ENCODE measurements at regions not wholly inside any gene's neighbourhood (a gene's known extent, or its start where the extent isn't known, plus 50 kb on each side); places are given as distances from the start of the nearest gene placed in this dataset.
"Not testable (repeated sequence)": the region's sequence is repeated elsewhere in the genome, so short reads cannot be mapped to it uniquely, and the experiment has no call there.

DNA sequence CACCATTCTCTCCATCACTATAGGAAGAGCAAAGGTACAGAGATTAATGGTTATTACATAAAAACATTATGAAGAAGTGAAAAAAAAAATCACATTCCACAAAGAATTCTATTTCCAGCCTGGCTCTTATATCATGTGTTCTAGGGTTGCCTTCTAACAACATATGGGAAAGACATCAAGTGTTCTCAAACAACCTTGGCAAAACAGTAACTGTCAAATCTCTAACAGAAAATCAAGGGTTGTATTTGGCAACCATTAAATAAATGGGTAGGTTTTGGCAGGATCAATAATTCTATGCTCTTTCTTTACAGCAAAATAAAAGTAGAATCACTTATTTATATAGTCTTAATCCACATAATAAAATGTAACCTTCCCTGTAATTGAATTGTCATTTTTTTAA is 728.9 kb downstream of the MAT2B start:
- DNase-seq, result no peak
- H3K4me1 ChIP-seq (ENCODE audit: control insufficient read depth, insufficient read depth, low read length, poor library complexity, severe bottlenecking), result no peaks in the 10 kb centered on the region
- Mint-ChIP-seq H3K4me1 (no peaks in the 10 kb centered on the region), H3K36me3 (no peaks in the 10 kb centered on the region), H3K27me3 (no peaks in the 10 kb centered on the region), H3K9me3 (peaks cover 0 to 6% (median 2%) of the 10 kb centered on the region in 7 donors), H3K27ac (no peak overlapping the region), H3K4me3 (no peak overlapping the region)
- peaks cover 0 to 2% of the 10 kb centered on the region in 2 experiments for H3K9me3 ChIP-seq (ENCODE audit: control insufficient read depth in 2 of 2, low read length in 2 of 2)
- H3K27me3 ChIP-seq (ENCODE audit: control insufficient read depth, insufficient read depth, low read length), result no peaks in the 10 kb centered on the region
- ATAC-seq (ENCODE audit: low read depth in 2 of 2), result no peak
- H3K4me3 ChIP-seq (ENCODE audit: low read depth, low read length), result no peak overlapping the region
- no peaks in the 10 kb centered on the region for H3K36me3 ChIP-seq (ENCODE audit: control insufficient read depth, insufficient read depth, low read length)
- no peak overlapping the region for H3K27ac ChIP-seq (ENCODE audit: insufficient read depth, low read length, poor library complexity, severe bottlenecking)

DNA sequence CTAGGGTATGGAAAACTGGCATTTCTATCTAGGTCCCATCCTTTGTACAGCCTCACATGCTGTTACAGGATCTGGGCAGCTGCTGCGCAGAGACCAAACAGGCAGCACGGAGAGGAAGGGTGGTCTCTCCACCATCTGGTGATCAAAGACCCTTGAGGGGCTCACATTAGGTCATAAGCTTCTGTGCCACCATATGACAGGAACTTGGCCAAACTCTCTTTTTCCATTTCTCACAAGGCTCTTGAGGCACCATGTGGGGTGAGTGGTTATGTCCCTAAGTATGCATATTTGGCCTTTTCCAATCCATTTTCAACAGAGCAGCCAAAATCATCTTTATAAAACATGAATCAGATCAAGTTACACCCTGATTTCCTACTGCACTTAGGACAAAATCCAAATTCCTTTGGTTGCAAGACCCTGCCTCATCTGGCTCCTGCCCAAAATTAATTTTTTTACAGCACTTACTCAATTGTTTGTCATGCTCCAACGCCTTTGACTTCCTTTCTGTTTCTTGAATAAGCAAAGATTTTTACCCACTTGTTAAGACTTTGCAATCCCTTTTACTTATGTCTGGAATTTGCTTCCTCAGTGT is 730.0 kb downstream of the MAT2B start:
- Histone ChIP-seq H3K27me3 (ENCODE audit: control insufficient read depth, insufficient read depth, low read length) (no peaks in the 10 kb centered on the region), H3K4me3 (ENCODE audit: low read depth, low read length) (no peak overlapping the region), H3K36me3 (ENCODE audit: control insufficient read depth, insufficient read depth, low read length) (no peaks in the 10 kb centered on the region), H3K9me3 (ENCODE audit: control insufficient read depth in 2 of 2, low read length in 2 of 2) (peaks cover 0 to 2% of the 10 kb centered on the region in 2 experiments), H3K27ac (ENCODE audit: insufficient read depth, low read length, poor library complexity, severe bottlenecking) (no peak overlapping the region), H3K4me1 (ENCODE audit: control insufficient read depth, insufficient read depth, low read length, poor library complexity, severe bottlenecking) (no peaks in the 10 kb centered on the region)
- H3K9me3 Mint-ChIP-seq, result peaks cover 0 to 9% (median 4%) of the 10 kb centered on the region in 7 donors
- H3K4me1 Mint-ChIP-seq, result no peaks in the 10 kb centered on the region
- DNase-seq (no peak), ATAC-seq (ENCODE audit: low read depth in 2 of 2) (no peak)
- H3K36me3 Mint-ChIP-seq, result no peaks in the 10 kb centered on the region
- no peak overlapping the region for H3K4me3 Mint-ChIP-seq
- no peaks in the 10 kb centered on the region for H3K27me3 Mint-ChIP-seq
- no peak overlapping the region for H3K27ac Mint-ChIP-seq

DNA sequence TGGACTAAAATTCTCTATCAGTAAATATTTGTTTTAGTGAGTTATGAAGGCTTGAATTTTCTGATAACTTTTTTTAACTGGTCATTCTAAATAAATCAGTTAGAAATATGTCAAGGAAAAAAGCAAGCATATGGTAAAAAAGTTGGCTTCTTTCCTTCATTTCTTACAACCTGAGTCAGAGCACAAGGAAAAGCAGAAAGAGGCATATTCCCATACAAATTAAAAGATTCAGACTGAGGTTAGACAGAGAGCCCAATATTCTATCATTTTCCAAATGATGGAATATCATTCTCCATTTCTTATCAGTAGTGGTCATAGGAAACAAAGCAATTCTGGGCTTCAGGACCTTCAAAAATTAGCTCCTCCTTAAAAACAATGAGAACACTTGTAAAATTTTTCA is 732.1 kb downstream of the MAT2B start:
- Mint-ChIP-seq H3K27me3 (no peaks in the 10 kb centered on the region), H3K4me3 (no peak overlapping the region), H3K4me1 (no peaks in the 10 kb centered on the region), H3K27ac (no peak overlapping the region), H3K36me3 (no peaks in the 10 kb centered on the region), H3K9me3 (peaks cover 0 to 5% (median 4%) of the 10 kb centered on the region in 7 donors)
- Histone ChIP-seq H3K27me3 (ENCODE audit: control insufficient read depth, insufficient read depth, low read length) (no peaks in the 10 kb centered on the region), H3K27ac (ENCODE audit: insufficient read depth, low read length, poor library complexity, severe bottlenecking) (no peak overlapping the region), H3K9me3 (ENCODE audit: control insufficient read depth in 2 of 2, low read length in 2 of 2) (peaks cover 0 to 2% of the 10 kb centered on the region in 2 experiments), H3K4me1 (ENCODE audit: control insufficient read depth, insufficient read depth, low read length, poor library complexity, severe bottlenecking) (no peaks in the 10 kb centered on the region), H3K4me3 (ENCODE audit: low read depth, low read length) (no peak overlapping the region), H3K36me3 (ENCODE audit: control insufficient read depth, insufficient read depth, low read length) (no peaks in the 10 kb centered on the region)
- ATAC-seq (ENCODE audit: low read depth in 2 of 2) (no peak), DNase-seq (no peak)

GRCh38 chr5:164251781-164252180 is 746.4 kb downstream of the MAT2B start:
- H3K36me3 ChIP-seq (ENCODE audit: control insufficient read depth, insufficient read depth, low read length); H3K4me1 ChIP-seq (ENCODE audit: control insufficient read depth, insufficient read depth, low read length, poor library complexity, severe bottlenecking); H3K9me3 ChIP-seq (ENCODE audit: control insufficient read depth in 2 of 2, low read length in 2 of 2); ATAC-seq (ENCODE audit: low read depth in 2 of 2); H3K4me1 Mint-ChIP-seq; H3K27ac ChIP-seq (ENCODE audit: insufficient read depth, low read length, poor library complexity, severe bottlenecking); H3K27me3 Mint-ChIP-seq; H3K27ac Mint-ChIP-seq; H3K27me3 ChIP-seq (ENCODE audit: control insufficient read depth, insufficient read depth, low read length); H3K4me3 Mint-ChIP-seq; H3K36me3 Mint-ChIP-seq; H3K4me3 ChIP-seq (ENCODE audit: low read depth, low read length); DNase-seq: not testable (repeated sequence)
- peaks cover 0 to 12% (median 9%) of the 10 kb centered on the region in 7 donors for H3K9me3 Mint-ChIP-seq

GRCh38 chr5:164253764-164254163 is 748.3 kb downstream of the MAT2B start:
- Mint-ChIP-seq H3K4me3 (no peak overlapping the region), H3K27ac (no peak overlapping the region), H3K4me1 (no peaks in the 10 kb centered on the region), H3K9me3 (peaks cover 0 to 12% (median 7%) of the 10 kb centered on the region in 7 donors), H3K27me3 (no peaks in the 10 kb centered on the region), H3K36me3 (no peaks in the 10 kb centered on the region)
- DNase-seq, result no peak
- ATAC-seq (ENCODE audit: low read depth in 2 of 2), result no peak
- Histone ChIP-seq H3K4me1 (ENCODE audit: control insufficient read depth, insufficient read depth, low read length, poor library complexity, severe bottlenecking) (no peaks in the 10 kb centered on the region), H3K36me3 (ENCODE audit: control insufficient read depth, insufficient read depth, low read length) (no peaks in the 10 kb centered on the region), H3K27me3 (ENCODE audit: control insufficient read depth, insufficient read depth, low read length) (no peaks in the 10 kb centered on the region), H3K9me3 (ENCODE audit: control insufficient read depth in 2 of 2, low read length in 2 of 2) (no peaks in the 10 kb centered on the region), H3K27ac (ENCODE audit: insufficient read depth, low read length, poor library complexity, severe bottlenecking) (no peak overlapping the region), H3K4me3 (ENCODE audit: low read depth, low read length) (no peak overlapping the region)

DNA sequence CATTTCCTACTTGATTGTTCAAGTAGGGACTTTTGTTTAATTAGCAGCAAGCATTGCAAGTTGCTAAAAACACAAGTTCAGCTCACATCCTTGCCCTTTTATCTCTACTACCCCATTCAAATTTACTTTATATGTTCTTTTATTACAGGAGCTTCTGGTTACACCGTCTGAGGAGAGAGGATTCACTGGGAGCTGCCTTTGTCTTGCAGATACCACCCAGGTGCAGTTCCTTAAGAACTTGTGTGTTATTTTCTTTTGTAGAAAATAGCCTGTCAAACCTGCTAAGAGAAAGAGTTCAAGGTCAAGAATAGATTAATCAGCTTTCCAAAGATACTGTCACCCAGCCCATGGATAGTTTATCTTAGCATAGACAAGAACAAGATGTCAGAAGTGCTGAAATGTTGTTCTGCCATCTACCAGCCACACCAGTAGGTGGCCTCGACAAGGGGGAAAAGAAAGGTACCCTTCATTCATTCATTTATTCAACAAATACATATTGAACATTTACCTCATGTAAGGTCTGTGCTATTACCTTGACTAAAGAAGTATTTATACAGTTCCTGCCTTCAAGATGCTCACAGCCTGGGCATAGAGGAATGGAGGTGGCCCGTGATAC is 750.3 kb downstream of the MAT2B start:
- Histone ChIP-seq H3K4me1 (ENCODE audit: control insufficient read depth, insufficient read depth, low read length, poor library complexity, severe bottlenecking) (no peaks in the 10 kb centered on the region), H3K27me3 (ENCODE audit: control insufficient read depth, insufficient read depth, low read length) (no peaks in the 10 kb centered on the region), H3K4me3 (ENCODE audit: low read depth, low read length) (no peak overlapping the region), H3K9me3 (ENCODE audit: control insufficient read depth in 2 of 2, low read length in 2 of 2) (no peaks in the 10 kb centered on the region), H3K36me3 (ENCODE audit: control insufficient read depth, insufficient read depth, low read length) (no peaks in the 10 kb centered on the region), H3K27ac (ENCODE audit: insufficient read depth, low read length, poor library complexity, severe bottlenecking) (no peak overlapping the region)
- Mint-ChIP-seq H3K4me3 (no peak overlapping the region), H3K27ac (no peak overlapping the region), H3K9me3 (peaks cover 0 to 12% (median 11%) of the 10 kb centered on the region in 7 donors), H3K27me3 (no peaks in the 10 kb centered on the region), H3K36me3 (no peaks in the 10 kb centered on the region), H3K4me1 (no peaks in the 10 kb centered on the region)
- DNase-seq, result no peak
- no peak for ATAC-seq (ENCODE audit: low read depth in 2 of 2)

- Histone ChIP-seq H3K27me3 (ENCODE audit: control insufficient read depth, insufficient read depth, low read length) (no peaks in the 10 kb centered on the region), H3K4me3 (ENCODE audit: low read depth, low read length) (no peak overlapping the region), H3K9me3 (ENCODE audit: control insufficient read depth in 2 of 2, low read length in 2 of 2) (no peaks in the 10 kb centered on the region), H3K4me1 (ENCODE audit: control insufficient read depth, insufficient read depth, low read length, poor library complexity, severe bottlenecking) (no peaks in the 10 kb centered on the region), H3K27ac (ENCODE audit: insufficient read depth, low read length, poor library complexity, severe bottlenecking) (no peak overlapping the region), H3K36me3 (ENCODE audit: control insufficient read depth, insufficient read depth, low read length) (no peaks in the 10 kb centered on the region)
- DNase-seq, result no peak
- no peak overlapping the region for H3K27ac Mint-ChIP-seq
- ATAC-seq (ENCODE audit: low read depth in 2 of 2), result no peak
- no peaks in the 10 kb centered on the region for H3K36me3 Mint-ChIP-seq
- H3K27me3 Mint-ChIP-seq, result no peaks in the 10 kb centered on the region
- no peak overlapping the region for H3K4me3 Mint-ChIP-seq
- no peaks in the 10 kb centered on the region for H3K4me1 Mint-ChIP-seq
- peaks cover 0 to 12% (median 9%) of the 10 kb centered on the region in 7 donors for H3K9me3 Mint-ChIP-seq
Observed at GRCh38 chr5:164256351-164256750, 750.9 kb downstream of the MAT2B start.

- Mint-ChIP-seq H3K4me1 (no peaks in the 10 kb centered on the region), H3K36me3 (no peaks in the 10 kb centered on the region), H3K9me3 (peaks cover 0 to 12% (median 9%) of the 10 kb centered on the region in 7 donors), H3K27ac (no peak overlapping the region), H3K4me3 (no peak overlapping the region), H3K27me3 (no peaks in the 10 kb centered on the region)
- Histone ChIP-seq H3K9me3 (ENCODE audit: control insufficient read depth in 2 of 2, low read length in 2 of 2) (no peaks in the 10 kb centered on the region), H3K36me3 (ENCODE audit: control insufficient read depth, insufficient read depth, low read length) (no peaks in the 10 kb centered on the region), H3K27me3 (ENCODE audit: control insufficient read depth, insufficient read depth, low read length) (no peaks in the 10 kb centered on the region), H3K4me1 (ENCODE audit: control insufficient read depth, insufficient read depth, low read length, poor library complexity, severe bottlenecking) (no peaks in the 10 kb centered on the region), H3K27ac (ENCODE audit: insufficient read depth, low read length, poor library complexity, severe bottlenecking) (no peak overlapping the region), H3K4me3 (ENCODE audit: low read depth, low read length) (no peak overlapping the region)
- no peak for ATAC-seq (ENCODE audit: low read depth in 2 of 2)
- DNase-seq, result no peak
Observed at GRCh38 chr5:164256954-164257353, 751.5 kb downstream of the MAT2B start.
